Stimulated activated naive CD8-positive, alpha-beta T cell treated with anti-CD3 and anti-CD28 coated beads, Interleukin-15, Interleukin-2, amounts not matched to agents 100 U/mL and 50 U/mL, for 24 hours (primary cell): ENCODE measurements at regions not wholly inside any gene's neighbourhood (a gene's known extent, or its start where the extent isn't known, plus 50 kb on each side); places are given as distances from the start of the nearest gene placed in this dataset.
"Not testable (repeated sequence)": the region's sequence is repeated elsewhere in the genome, so short reads cannot be mapped to it uniquely, and the experiment has no call there.

ENCODE experiments used
- ATAC-seq: fragments of 150-1000 bp; cut with Tn5 transposase; one replicate; pipeline ENCODE4 v1.10.0; 2021
- DNase-seq: peaks from one replicate; pipeline ENCODE4 v3.0.0; 2021

GRCh38 chr6:128738112-128738511 is 144.8 kb upstream of the LAMA2 start:
- DNase-seq (no peak), ATAC-seq (peak; percentile 40)

- ATAC-seq: no peak
- no peak for DNase-seq
Measured at GRCh38 chr6:128736780-128737179, 146.2 kb upstream of the LAMA2 start.

- no peak for ATAC-seq
- no peak for DNase-seq
Measured at GRCh38 chr6:128731249-128732165, 151.4 kb upstream of the LAMA2 start.

- DNase-seq (no peak), ATAC-seq (no peak)
Measured at GRCh38 chr6:128727500-128727899, 155.4 kb upstream of the LAMA2 start.

DNA sequence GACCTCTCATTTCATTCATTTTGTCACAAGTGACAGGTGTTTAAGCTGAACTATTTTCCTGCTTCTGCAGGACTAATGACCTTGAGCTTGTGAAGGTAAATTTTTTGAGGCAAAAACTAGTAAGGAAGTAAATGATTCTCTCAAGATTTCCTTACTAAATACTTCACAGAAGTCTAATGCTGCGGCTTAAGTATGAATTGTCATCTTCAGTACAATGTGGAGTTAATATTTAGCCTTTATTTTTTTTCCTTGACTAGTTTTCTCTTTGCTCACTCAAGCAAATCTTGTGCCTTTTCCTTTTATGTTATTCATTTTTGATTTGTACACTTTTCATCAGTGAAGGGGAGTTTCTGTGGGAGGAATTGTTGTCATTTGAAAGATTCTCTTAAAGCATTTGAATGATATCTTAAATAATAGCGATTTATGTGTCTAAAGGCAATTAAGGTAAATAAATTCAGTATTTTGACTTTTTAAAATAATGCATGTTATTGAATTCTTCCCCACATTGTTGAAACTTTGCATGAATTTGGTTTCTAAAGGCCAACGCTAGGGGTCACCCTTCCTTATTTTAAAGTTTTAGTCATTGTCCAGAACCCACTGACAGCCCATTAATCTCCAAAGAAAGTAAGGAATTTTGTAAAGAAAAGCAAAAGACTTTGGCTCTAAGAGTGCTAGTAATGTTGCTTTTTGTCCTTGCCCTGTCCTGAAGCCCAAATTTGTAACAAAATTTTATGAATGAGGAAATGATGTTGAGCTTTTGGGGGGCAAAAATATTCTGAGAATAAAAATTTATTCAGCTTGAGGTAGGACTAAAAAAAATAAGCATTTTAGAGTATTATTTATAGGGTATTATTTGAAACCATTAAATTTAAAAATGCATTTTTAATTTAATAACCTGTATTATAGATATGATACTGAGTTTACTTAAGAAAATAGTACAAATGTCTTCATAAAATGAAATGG is 157.4 kb upstream of the LAMA2 start:
- no peak for ATAC-seq
- DNase-seq: peak; percentile 32

DNA sequence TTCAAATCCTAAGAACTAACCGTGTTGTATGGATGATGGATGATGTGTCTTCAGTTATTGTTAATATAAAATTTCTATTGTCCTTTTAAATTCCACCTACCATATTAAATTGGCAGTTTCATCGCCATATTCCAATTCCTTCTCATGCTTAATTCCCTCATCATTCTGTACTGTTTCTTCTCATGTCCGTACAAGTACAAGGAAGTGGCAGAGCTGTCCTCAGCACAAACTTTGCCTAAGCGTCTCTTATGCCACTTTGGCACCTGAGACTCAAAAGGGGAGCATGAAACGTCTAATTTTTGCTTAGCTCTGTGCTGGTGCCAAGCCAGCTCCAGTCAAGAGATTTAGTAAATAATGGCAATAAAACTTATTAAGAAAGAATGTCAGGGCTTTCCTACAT is 158.2 kb upstream of the LAMA2 start:
- no peak for DNase-seq
- ATAC-seq: no peak

- ATAC-seq (peak; percentile 28), DNase-seq (no peak)
Measured at GRCh38 chr6:128723667-128724066, 159.3 kb upstream of the LAMA2 start.

- ATAC-seq: no peak
- DNase-seq: no peak
Measured at GRCh38 chr6:128720891-128721290, 162.0 kb upstream of the LAMA2 start.

- DNase-seq (no peak), ATAC-seq (no peak)
Measured at GRCh38 chr6:128719786-128720185, 163.2 kb upstream of the LAMA2 start.

- DNase-seq (no peak), ATAC-seq (no peak)
Measured at GRCh38 chr6:128713461-128713860, 169.5 kb upstream of the LAMA2 start.

DNA sequence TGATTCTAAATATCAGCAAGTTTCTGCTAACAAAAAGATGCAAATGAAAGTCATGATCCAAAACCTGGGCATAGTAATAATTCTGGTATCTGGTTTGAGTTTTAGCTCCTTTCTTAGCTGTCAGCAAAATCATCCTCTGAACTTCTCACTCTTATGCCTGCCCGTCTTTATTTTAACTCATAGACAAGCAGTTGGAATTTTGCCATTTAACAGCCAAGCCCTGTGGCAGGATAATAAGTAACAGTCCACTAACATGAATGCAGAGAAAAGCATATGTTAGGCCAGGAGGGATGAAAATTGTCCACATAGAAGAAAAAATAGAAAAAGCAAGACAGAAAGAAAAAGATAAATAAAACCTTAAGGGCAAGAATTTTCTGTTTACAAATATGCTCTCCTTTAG is 170.0 kb upstream of the LAMA2 start:
- no peak for DNase-seq
- no peak for ATAC-seq

DNA sequence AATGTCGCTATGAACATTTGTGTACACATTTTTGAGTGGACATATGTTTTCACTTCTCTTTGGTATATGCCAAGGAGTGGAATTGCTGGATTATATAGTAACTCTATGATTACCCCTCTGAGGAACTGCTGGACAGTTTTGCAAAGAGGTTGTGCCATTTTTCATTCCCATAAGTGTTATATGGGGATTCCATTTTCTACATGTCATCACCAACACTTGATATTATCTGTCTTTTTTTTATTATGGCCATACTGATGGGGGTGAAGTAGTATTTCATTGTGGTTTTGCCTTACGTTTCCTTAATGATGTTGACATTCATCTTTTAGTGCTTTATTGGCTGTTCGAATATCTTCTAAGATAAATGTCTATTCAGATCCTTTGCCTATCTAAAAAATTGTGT is 171.8 kb upstream of the LAMA2 start:
- ATAC-seq (no peak), DNase-seq (no peak)

DNA sequence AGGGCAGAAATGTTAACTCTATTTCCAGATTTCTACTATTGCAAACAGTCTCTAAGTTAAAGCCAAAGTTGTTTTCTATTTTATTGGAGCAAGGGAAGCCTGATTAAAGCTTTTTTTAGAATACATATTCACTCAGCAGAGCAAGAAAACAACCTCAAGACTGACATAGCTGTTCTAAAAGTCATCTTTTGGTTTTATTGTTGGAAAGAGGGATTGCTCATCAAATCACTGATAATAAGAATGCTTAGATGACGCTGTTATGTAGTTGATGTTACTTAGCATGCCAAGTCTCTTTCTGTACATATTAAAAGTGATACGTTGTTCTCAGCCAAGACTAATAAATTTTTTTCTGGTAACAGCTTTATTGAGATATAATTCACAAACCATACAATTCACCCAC is 172.6 kb upstream of the LAMA2 start:
- DNase-seq (no peak), ATAC-seq (no peak)

- DNase-seq (no peak), ATAC-seq (no peak)
Measured at GRCh38 chr6:128704601-128705000, 178.3 kb upstream of the LAMA2 start.

DNA sequence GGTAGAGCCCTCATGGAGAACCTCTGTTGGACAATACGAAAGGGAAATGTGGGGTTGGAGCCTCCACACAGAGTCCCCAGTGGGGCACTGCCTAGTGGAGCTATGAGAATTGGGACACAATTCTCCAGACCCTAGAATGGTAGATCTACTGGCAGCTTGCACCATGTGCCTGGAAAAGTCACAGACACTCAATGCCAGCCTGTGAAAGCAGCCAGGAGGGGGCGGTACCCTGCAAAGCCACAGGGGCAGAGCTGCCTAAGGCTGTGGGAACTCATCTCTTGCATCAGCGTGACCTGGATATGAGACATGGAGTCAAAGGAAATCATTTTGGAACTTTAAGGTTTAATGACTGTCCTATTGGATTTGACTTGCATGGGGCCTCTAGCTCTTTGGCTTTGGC is 179.1 kb upstream of the LAMA2 start:
- DNase-seq, ATAC-seq: not testable (repeated sequence)

DNA sequence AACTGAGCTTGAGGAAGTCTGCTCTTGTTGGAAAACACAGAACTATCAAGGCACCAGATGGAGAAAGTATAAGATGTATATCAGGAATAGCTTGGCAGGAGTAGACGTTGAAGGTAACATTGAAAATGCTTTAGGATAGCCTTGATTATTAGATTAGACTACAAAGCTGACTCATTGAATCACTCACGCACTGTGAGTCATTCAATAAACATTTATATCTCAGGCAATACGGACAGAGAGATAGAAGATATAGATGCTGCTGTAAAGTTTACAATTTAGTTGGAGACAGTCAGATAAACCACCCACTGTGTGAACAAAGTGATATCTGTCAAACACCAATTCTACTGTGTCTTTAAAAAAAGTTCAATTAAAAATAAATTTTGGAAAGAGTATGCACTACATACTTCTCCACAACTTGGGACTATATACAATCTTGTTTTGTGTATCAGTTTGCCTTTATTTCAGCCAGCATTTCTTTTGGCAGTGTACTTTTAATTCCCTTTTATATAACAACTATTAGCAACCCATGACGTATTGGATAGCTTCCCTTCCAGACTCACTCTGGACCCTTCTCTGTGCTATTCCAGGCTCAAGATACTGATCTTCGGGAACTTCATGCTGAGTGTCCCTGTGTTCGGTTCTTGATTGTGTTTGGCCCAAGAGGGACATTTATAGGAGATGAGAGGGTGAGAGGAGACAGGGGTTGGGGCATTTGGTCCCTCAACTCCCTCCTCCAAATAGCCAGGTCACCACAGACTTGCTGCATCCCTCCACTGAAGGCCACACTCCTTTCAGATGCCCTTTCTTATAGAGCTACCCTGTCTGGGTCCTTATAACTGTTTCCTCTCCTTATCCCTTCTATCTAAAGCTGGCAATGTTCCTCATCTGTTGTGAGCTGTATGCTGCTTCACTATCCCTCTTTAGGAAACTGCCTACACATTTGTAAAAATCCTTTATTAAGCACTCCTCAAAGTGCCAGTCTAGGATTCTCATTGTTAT is 176.6 kb upstream of the PTPRK start:
- DNase-seq (no peak), ATAC-seq (no peak)

GRCh38 chr6:128694303-128695009 is 174.1 kb upstream of the PTPRK start:
- DNase-seq: no peak
- ATAC-seq: no peak

- DNase-seq: no peak
- ATAC-seq: no peak
Measured at GRCh38 chr6:128690063-128690462, 169.7 kb upstream of the PTPRK start.

DNA sequence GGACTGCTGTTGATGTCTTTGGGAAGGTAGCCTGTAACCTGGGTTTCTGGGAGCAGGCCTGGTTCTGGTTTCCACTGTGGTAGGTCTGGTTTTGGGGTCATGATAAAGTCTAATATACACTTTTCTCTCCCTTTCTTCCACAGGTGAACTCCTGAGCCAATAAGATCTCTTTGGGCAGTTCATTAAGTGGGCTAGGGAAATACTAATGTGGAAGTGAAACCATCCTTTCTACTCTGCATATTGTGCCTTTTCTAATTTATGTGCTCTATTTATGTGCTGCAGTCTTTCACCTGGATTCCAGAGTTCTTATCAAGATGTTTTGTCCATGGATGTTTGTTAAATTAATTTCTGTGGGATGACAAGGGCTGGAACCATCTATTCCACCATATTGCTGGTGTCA is 165.7 kb upstream of the PTPRK start:
- DNase-seq (no peak), ATAC-seq (no peak)

DNA sequence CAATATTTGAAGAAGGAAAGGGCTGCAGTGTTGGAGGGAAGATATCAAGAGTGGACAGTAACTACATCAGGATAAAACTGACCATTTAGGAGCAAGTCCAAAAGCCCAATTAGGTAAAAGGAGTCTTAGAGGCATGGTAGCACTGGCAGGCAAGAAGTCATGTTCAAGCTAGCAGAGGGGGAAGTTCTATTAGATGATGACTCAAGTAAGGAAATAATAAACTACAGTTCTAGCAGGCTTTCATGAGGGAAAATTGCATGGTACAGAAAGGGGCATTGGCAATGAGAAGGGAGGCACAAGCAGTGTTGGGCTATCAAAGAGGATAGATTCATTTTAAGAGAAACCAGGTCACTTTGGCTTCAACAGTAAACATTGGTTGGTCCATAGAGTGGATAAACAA is 156.1 kb upstream of the PTPRK start:
- DNase-seq: no peak
- no peak for ATAC-seq

DNA sequence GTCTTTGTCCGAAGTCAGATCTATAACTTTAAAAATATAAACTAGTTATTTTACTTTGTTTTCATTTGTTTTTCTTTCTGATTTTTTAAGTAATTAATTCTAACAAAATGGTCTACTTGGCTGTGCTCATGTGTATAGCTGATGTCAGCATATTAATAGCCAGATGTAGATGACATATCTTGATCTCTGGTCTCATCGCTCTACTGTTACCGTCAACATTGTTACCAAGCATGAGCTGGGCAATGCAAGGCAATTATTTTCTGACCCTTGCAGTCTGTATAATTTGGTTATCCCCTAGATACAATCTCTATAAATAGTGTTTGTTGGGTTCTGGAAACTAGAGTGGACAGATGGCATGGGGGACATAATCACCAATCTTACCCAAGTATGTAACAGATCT is 151.6 kb upstream of the PTPRK start:
- ATAC-seq: no peak
- DNase-seq: no peak
